ENCODE measurements at regions not wholly inside any gene's neighbourhood (a gene's known extent, or its start where the extent isn't known, plus 50 kb on each side); places are given as distances from the start of the nearest gene placed in this dataset.

DNA sequence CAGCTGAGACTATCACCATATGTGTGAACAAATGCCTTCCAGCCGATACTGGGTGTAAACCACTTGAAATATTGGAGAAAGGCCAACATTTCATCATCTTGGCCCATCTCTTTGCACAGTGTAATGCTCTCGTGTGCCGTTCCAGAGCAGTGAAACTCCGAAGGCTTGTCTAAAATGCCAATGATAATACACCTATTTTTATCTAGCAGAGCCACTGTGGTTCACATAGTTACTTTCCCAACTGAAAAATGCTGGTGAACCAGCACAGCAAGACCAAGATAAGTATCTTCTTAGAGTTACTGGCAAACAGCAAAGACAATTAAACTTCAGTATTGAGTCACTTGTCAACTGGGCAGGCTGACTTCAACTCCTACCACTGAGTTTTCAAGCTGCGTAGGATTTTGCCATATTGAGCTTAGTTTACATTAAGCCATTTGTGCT, 379.9 kb upstream of the ACTBL2 start:
- TF ChIP-seq, protein P1, sequence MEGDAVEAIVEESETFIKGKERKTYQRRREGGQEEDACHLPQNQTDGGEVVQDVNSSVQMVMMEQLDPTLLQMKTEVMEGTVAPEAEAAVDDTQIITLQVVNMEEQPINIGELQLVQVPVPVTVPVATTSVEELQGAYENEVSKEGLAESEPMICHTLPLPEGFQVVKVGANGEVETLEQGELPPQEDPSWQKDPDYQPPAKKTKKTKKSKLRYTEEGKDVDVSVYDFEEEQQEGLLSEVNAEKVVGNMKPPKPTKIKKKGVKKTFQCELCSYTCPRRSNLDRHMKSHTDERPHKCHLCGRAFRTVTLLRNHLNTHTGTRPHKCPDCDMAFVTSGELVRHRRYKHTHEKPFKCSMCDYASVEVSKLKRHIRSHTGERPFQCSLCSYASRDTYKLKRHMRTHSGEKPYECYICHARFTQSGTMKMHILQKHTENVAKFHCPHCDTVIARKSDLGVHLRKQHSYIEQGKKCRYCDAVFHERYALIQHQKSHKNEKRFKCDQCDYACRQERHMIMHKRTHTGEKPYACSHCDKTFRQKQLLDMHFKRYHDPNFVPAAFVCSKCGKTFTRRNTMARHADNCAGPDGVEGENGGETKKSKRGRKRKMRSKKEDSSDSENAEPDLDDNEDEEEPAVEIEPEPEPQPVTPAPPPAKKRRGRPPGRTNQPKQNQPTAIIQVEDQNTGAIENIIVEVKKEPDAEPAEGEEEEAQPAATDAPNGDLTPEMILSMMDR (IDR thresholded peaks at IDR 0.05 in 4 of 5, conservative IDR thresholded peaks at IDR 0.05 in 1 of 5): no peak
- TF ChIP-seq POLR2A (IDR thresholded peaks at IDR 0.05): no peak
